ENCODE measurements at regions not wholly inside any gene's neighbourhood (a gene's known extent, or its start where the extent isn't known, plus 50 kb on each side); places are given as distances from the start of the nearest gene placed in this dataset.
A peak's percentile ranks its signal among the peaks of the same experiment; 100 is the strongest.
"Not testable (repeated sequence)": the region's sequence is repeated elsewhere in the genome, so short reads cannot be mapped to it uniquely, and the experiment has no call there.

- TF ChIP-seq CTCF (IDR thresholded peaks at IDR 0.05; ENCODE audit: insufficient read depth, low read depth, low read length, missing control alignments), result no peak
- H3K4me3 ChIP-seq (ENCODE audit: low read length), result no peak overlapping the region
- DNase-seq (ENCODE audit: low read depth), result peak; percentile 7
Observed at GRCh38 chr10:76778914-76779795, 858.5 kb downstream of the KCNMA1 start.

GRCh38 chr10:76774987-76775603 lies 862.5 kb downstream of the KCNMA1 start:
- DNase-seq (ENCODE audit: low read depth), result no peak
- no peak for TF ChIP-seq CTCF (IDR thresholded peaks at IDR 0.05; ENCODE audit: insufficient read depth, low read depth, low read length, missing control alignments)
- no peak overlapping the region for H3K4me3 ChIP-seq (ENCODE audit: low read length)

- TF ChIP-seq CTCF (IDR thresholded peaks at IDR 0.05; ENCODE audit: insufficient read depth, low read depth, low read length, missing control alignments), result no peak
- no peak for DNase-seq (ENCODE audit: low read depth)
- no peak overlapping the region for H3K4me3 ChIP-seq (ENCODE audit: low read length)
Observed at GRCh38 chr10:76769582-76769981, 868.0 kb downstream of the KCNMA1 start.

GRCh38 chr10:76769161-76769560 lies 868.4 kb downstream of the KCNMA1 start:
- no peak for DNase-seq (ENCODE audit: low read depth)
- no peak overlapping the region for H3K4me3 ChIP-seq (ENCODE audit: low read length)
- no peak for TF ChIP-seq CTCF (IDR thresholded peaks at IDR 0.05; ENCODE audit: insufficient read depth, low read depth, low read length, missing control alignments)

GRCh38 chr10:76766682-76767081 lies 870.9 kb downstream of the KCNMA1 start:
- DNase-seq (ENCODE audit: low read depth), result no peak
- no peak overlapping the region for H3K4me3 ChIP-seq (ENCODE audit: low read length)
- no peak for TF ChIP-seq CTCF (IDR thresholded peaks at IDR 0.05; ENCODE audit: insufficient read depth, low read depth, low read length, missing control alignments)

GRCh38 chr10:76764921-76765320 lies 872.7 kb downstream of the KCNMA1 start:
- DNase-seq (ENCODE audit: low read depth); H3K4me3 ChIP-seq (ENCODE audit: low read length): not testable (repeated sequence)

- no peak for DNase-seq (ENCODE audit: low read depth)
- no peak for TF ChIP-seq CTCF (IDR thresholded peaks at IDR 0.05; ENCODE audit: insufficient read depth, low read depth, low read length, missing control alignments)
- no peak overlapping the region for H3K4me3 ChIP-seq (ENCODE audit: low read length)
Observed at GRCh38 chr10:76764177-76764576, 873.4 kb downstream of the KCNMA1 start.
